Ishikawa (cell line): ENCODE measurements at regions not wholly inside any gene's neighbourhood (a gene's known extent, or its start where the extent isn't known, plus 50 kb on each side); places are given as distances from the start of the nearest gene placed in this dataset.

Source experiments
- MAX ChIP-seq: IDR thresholded peaks from 2 replicates; pipeline ENCODE4 v1.6.1; 2012
- TEAD4 ChIP-seq: IDR thresholded peaks from 2 replicates; pipeline ENCODE4 v1.6.1; 2012

- TF ChIP-seq TEAD4: no peak
- TF ChIP-seq MAX: no peak
Observed at GRCh38 chr2:4047961-4048891, 344.9 kb downstream of the DCDC2C start.
